Activated naive CD4-positive, alpha-beta T cell treated with anti-CD3 and anti-CD28 coated beads, Interleukin-2, amount 50 U/mL, for 24 hours (primary cell): ENCODE measurements at regions not wholly inside any gene's neighbourhood (a gene's known extent, or its start where the extent isn't known, plus 50 kb on each side); places are given as distances from the start of the nearest gene placed in this dataset.

ENCODE experiments used
- H3K27ac Mint-ChIP-seq: one replicate; pipeline ENCODE4 v1.8.0; 2021; ENCODE audit warnings: mild to moderate bottlenecking, mixed read lengths
- H3K27me3 Mint-ChIP-seq: one replicate; pipeline ENCODE4 v1.8.0; 2021; ENCODE audit warnings: mixed read lengths
- H3K36me3 Mint-ChIP-seq: one replicate; pipeline ENCODE4 v1.8.0; 2021; ENCODE audit warnings: mixed read lengths
- H3K4me1 Mint-ChIP-seq: one replicate; pipeline ENCODE4 v1.8.0; 2021; ENCODE audit warnings: mixed read lengths
- H3K4me3 Mint-ChIP-seq: one replicate; pipeline ENCODE4 v1.8.0; 2021; ENCODE audit warnings: mild to moderate bottlenecking, mixed read lengths
- H3K9me3 Mint-ChIP-seq: one replicate; pipeline ENCODE4 v1.8.0; 2021; ENCODE audit warnings: mixed read lengths

DNA sequence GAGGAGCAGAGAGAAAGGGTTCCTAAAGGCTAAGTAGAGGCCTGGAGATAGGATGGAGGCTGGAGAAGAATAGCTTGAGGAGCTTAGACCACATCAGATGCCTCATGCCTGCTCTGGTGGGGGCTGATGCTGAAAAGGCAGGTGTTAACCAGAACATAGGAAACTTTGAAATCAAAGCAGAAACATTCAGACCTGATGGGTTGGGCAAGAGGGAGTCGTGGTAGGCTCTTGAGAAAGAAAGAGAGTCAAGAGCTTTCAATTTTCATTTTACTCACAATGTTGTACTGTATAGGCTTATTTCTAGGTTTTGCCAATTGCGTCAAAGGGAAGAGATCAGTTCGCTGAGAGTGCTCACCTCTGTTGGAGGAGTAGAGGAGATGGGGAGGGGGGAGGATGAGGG, 406.6 kb upstream of the SALL1 start:
- peaks cover 5% of the 10 kb centered on the region for H3K9me3 Mint-ChIP-seq
- no peaks in the 10 kb centered on the region for H3K27me3 Mint-ChIP-seq
- H3K27ac Mint-ChIP-seq, result no peak overlapping the region
- H3K4me3 Mint-ChIP-seq, result no peak overlapping the region
- no peaks in the 10 kb centered on the region for H3K36me3 Mint-ChIP-seq
- H3K4me1 Mint-ChIP-seq, result no peaks in the 10 kb centered on the region

DNA sequence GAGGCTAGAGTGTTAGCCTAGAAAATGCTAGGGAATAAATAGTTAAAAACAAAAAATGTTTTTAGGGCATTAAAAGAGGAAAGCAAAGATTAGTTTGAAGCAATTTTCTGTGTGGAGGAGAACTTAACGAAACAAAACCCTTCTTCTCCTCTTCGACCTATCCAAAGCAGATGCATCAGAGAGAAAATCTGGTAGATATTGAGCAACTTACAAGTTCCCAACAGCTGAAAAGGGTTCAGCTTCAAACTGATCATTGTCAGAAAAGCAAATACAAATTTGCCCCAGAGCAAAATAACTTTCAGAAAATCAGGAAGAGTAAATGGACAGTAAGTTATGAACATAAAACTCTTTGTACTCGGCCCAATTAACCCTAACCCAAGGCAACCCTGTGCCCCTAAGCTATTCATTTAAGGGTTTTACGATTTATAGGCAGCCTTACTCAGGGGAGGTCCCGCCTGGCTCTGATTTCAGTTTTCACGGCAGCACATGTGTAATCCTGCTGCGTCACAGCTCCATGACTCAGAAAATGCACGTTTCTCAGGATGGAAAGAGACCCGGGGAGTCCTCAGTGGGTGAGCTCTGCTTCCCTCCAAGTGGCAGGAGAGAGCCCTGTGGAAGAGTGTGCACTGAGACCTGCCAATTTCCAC, 405.7 kb upstream of the SALL1 start:
- Mint-ChIP-seq H3K4me3 (no peak overlapping the region), H3K4me1 (no peaks in the 10 kb centered on the region), H3K27ac (no peak overlapping the region), H3K27me3 (no peaks in the 10 kb centered on the region), H3K36me3 (no peaks in the 10 kb centered on the region), H3K9me3 (peaks cover 5% of the 10 kb centered on the region)

GRCh38 chr16:51553910-51554309, 402.8 kb upstream of the SALL1 start:
- H3K9me3 Mint-ChIP-seq, result peaks cover 9% of the 10 kb centered on the region
- no peaks in the 10 kb centered on the region for H3K36me3 Mint-ChIP-seq
- no peaks in the 10 kb centered on the region for H3K4me1 Mint-ChIP-seq
- no peak overlapping the region for H3K27ac Mint-ChIP-seq
- H3K4me3 Mint-ChIP-seq, result no peak overlapping the region
- no peaks in the 10 kb centered on the region for H3K27me3 Mint-ChIP-seq

DNA sequence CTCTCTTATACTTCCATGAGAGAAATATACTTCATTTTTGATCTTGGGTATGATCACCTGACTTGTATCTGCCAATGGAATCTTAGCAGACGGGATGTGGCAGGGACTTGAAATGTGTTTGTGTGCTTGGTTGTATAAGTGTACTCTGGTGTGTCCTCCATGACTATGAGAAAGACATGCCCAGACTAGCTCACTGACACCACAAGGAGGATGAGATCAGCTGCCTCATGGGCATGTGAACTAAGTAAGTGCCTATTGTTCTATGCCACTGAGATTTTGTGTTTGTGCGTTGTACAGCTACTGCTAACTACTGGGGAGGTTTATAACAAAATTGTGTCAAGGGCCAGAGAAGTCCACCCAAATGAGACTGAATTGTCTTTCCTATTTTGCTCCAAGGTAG, 402.2 kb upstream of the SALL1 start:
- Mint-ChIP-seq H3K4me1 (no peaks in the 10 kb centered on the region), H3K27me3 (no peaks in the 10 kb centered on the region), H3K9me3 (peaks cover 9% of the 10 kb centered on the region), H3K36me3 (no peaks in the 10 kb centered on the region), H3K4me3 (no peak overlapping the region), H3K27ac (no peak overlapping the region)

DNA sequence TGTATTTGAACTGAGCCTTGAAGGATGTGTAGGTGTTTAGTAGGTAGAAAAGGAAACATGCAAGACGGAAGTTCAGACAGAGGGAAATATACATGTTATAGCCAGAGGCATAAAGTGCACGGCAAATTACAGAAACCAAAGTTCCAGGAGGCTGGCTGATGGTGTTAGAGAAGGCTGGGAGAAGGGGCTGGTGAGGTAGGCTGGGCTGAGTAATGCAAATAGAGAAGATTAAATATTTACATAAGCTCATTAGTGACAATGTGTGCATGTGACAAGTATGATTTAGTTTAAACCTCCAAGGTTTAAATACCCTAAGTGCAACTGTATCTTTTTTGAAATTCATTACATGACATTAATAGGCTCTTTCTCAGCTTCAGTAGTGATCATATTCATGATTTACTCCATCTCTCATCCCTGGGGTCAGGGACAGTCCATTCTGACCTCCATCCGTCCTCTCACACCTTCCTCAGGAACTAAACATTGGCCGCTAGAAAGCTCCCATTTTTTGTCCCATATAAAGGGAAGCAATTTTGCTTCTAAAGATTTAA, 399.8 kb upstream of the SALL1 start:
- Mint-ChIP-seq H3K27ac (no peak overlapping the region), H3K27me3 (no peaks in the 10 kb centered on the region), H3K9me3 (peaks cover 4% of the 10 kb centered on the region), H3K36me3 (no peaks in the 10 kb centered on the region), H3K4me3 (no peak overlapping the region), H3K4me1 (no peaks in the 10 kb centered on the region)

- Mint-ChIP-seq H3K4me3 (no peak overlapping the region), H3K27ac (no peak overlapping the region), H3K36me3 (no peaks in the 10 kb centered on the region), H3K4me1 (no peaks in the 10 kb centered on the region), H3K9me3 (peaks cover 4% of the 10 kb centered on the region), H3K27me3 (no peaks in the 10 kb centered on the region)
Observed at GRCh38 chr16:51549836-51550235, 398.8 kb upstream of the SALL1 start.

DNA sequence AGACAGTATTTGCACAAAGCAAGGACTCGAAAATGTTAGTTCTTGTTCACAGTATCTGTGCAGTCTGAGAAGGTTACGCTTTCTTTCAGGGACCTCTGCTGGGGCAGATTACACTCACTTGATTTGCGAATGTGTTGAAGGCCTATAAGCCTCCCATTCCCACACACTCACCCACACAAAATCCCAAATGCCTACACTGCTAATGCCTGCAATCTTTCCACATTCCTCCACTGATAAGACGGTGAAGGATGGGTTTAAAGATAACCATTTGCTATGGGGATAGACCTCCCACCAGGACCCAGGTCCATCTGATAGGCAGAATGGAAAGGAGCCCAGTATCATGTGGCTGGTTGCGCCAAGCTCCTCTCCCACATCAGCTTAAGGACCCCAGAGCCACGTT, 394.9 kb upstream of the SALL1 start:
- H3K27ac Mint-ChIP-seq, result no peak overlapping the region
- H3K9me3 Mint-ChIP-seq, result peaks cover 4% of the 10 kb centered on the region
- no peaks in the 10 kb centered on the region for H3K4me1 Mint-ChIP-seq
- no peak overlapping the region for H3K4me3 Mint-ChIP-seq
- H3K36me3 Mint-ChIP-seq, result no peaks in the 10 kb centered on the region
- no peaks in the 10 kb centered on the region for H3K27me3 Mint-ChIP-seq

DNA sequence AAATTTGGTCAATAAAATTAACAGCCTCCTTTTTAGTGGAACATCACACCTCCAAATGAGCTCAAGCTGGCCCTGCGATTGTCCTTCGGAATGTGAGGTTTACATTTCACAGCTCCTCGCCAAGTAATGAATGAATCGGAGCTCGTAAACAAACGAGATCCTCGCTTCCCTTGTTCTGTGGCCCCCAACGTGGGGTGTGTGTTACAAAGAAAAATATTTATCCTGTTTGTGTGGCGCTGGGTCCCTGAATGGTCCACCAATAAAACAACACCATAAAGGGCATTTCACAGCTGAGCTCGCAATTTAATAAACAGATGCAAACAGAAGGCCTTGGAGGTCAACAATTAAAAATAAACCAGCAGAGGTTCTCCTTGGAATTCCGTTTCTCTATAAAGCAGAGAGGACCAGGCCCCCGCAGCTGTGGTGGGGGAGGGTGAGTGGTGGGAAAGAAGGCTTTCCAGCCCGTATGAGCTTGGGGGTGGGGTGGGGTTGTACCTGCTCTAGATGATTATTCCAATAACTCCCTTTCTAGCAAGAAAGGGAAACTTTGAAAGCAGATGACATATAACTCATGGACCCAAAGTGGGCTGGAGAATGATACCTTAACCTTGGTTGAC, 393.9 kb upstream of the SALL1 start:
- Mint-ChIP-seq H3K4me1 (no peaks in the 10 kb centered on the region), H3K4me3 (no peak overlapping the region), H3K27ac (no peak overlapping the region), H3K36me3 (no peaks in the 10 kb centered on the region), H3K27me3 (no peaks in the 10 kb centered on the region), H3K9me3 (peaks cover 4% of the 10 kb centered on the region)

GRCh38 chr16:51543971-51544370, 392.9 kb upstream of the SALL1 start:
- no peaks in the 10 kb centered on the region for H3K36me3 Mint-ChIP-seq
- H3K9me3 Mint-ChIP-seq, result no peaks in the 10 kb centered on the region
- no peak overlapping the region for H3K4me3 Mint-ChIP-seq
- no peaks in the 10 kb centered on the region for H3K4me1 Mint-ChIP-seq
- no peaks in the 10 kb centered on the region for H3K27me3 Mint-ChIP-seq
- no peak overlapping the region for H3K27ac Mint-ChIP-seq

DNA sequence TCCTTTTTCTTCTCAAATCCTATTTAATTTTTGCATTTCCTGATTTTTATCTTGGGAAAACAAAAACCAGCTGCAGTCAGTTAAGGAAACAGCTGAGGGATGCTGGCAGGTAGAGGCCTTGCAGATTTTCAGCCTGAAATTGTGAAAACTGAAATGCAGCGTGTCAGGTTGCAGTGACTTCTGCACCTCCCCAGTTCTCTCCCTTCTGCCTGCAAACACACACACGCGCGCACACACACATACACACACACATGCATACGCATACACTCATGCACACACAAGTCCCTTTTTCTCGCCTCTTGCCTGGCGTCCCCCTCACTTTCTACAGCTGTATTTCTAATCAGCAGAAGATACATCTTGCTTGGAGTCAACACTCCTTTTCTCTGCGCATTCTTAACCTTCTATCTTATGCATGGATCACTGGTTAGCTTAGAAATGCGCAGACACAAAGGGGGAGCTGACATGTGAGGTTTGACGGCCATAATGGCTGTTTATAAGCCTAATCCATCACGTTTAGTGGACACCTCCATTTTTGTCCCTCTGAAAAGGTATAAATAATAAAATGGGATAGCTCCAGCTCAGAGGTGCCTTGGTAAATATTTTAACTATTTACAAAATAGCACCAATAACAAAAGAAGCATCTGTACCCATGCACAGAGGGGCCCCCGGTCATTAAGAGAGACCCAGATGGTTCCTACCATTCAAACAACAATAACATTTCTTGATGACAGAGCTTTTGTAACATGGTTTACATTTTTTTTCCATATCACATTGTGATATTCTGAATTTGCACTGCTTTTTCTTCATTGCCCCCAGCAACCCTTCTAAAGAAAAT, 392.1 kb upstream of the SALL1 start:
- no peak overlapping the region for H3K27ac Mint-ChIP-seq
- no peak overlapping the region for H3K4me3 Mint-ChIP-seq
- no peaks in the 10 kb centered on the region for H3K36me3 Mint-ChIP-seq
- no peaks in the 10 kb centered on the region for H3K4me1 Mint-ChIP-seq
- H3K27me3 Mint-ChIP-seq, result no peaks in the 10 kb centered on the region
- no peaks in the 10 kb centered on the region for H3K9me3 Mint-ChIP-seq

DNA sequence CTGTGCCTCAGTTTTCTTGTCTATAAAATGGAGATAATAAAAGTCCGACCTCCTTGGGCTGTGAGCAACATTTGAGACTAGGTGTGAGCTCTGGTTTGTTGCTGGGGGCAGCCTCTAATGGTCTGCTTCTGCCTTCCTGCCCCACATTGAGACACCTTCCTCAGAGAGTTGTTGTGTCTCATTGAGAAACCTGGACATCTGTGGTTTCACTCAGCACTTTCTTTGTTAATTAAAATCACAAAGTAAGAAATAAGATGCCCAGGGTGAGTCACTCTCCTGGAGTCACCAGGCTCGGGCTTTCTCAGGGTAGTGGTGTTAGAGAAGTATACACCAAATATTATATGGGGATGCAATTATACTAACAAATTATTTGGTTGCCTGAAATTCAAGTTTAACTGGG, 389.2 kb upstream of the SALL1 start:
- H3K27ac Mint-ChIP-seq, result no peak overlapping the region
- H3K27me3 Mint-ChIP-seq, result no peaks in the 10 kb centered on the region
- no peaks in the 10 kb centered on the region for H3K36me3 Mint-ChIP-seq
- H3K9me3 Mint-ChIP-seq, result no peaks in the 10 kb centered on the region
- H3K4me3 Mint-ChIP-seq, result no peak overlapping the region
- H3K4me1 Mint-ChIP-seq, result no peaks in the 10 kb centered on the region

DNA sequence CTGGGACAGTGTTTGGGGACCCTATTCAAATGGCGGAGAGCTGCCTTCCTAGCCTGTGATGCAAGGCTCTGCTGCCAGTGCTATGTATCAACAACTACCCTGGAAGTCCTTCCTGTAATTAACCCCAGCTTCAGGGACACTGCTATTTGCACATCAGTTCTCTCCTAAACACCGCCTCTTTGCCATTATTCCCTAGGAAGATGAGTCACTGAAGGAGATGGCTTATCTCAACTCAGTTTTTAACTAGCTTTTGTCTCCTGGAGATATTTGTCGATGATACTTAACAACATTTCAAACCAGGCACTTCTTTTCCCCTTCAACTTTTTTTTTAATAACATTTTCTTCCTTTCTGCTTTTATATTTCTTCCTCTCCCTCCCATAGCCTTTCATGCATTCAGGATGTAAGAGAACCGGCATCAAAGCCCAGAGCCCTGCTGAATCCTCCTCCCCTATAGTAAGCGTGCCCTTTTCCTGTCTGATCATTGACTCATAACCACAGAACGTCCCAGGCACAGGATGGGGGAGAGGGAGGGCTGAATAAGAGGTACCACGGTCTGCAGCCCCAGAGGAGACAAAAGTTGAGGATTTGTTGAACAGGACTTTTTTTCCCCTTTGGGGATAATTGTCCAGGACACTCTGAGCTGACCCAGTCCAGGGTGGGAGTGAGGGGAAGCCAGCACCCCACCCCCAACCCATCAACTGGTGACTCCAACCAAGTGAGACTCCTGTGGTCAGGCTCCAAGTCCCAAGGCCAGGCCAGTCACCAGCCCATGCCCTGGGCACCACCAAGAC, 387.8 kb upstream of the SALL1 start:
- Mint-ChIP-seq H3K27me3 (no peaks in the 10 kb centered on the region), H3K9me3 (no peaks in the 10 kb centered on the region), H3K4me3 (no peak overlapping the region), H3K4me1 (no peaks in the 10 kb centered on the region), H3K36me3 (no peaks in the 10 kb centered on the region), H3K27ac (no peak overlapping the region)

GRCh38 chr16:51535591-51535990, 384.5 kb upstream of the SALL1 start:
- no peak overlapping the region for H3K27ac Mint-ChIP-seq
- H3K9me3 Mint-ChIP-seq, result no peaks in the 10 kb centered on the region
- no peak overlapping the region for H3K4me3 Mint-ChIP-seq
- H3K36me3 Mint-ChIP-seq, result no peaks in the 10 kb centered on the region
- no peaks in the 10 kb centered on the region for H3K27me3 Mint-ChIP-seq
- no peaks in the 10 kb centered on the region for H3K4me1 Mint-ChIP-seq

- Mint-ChIP-seq H3K27ac (no peak overlapping the region), H3K4me1 (no peaks in the 10 kb centered on the region), H3K9me3 (no peaks in the 10 kb centered on the region), H3K36me3 (no peaks in the 10 kb centered on the region), H3K27me3 (no peaks in the 10 kb centered on the region), H3K4me3 (no peak overlapping the region)
Observed at GRCh38 chr16:51532551-51532950, 381.5 kb upstream of the SALL1 start.

DNA sequence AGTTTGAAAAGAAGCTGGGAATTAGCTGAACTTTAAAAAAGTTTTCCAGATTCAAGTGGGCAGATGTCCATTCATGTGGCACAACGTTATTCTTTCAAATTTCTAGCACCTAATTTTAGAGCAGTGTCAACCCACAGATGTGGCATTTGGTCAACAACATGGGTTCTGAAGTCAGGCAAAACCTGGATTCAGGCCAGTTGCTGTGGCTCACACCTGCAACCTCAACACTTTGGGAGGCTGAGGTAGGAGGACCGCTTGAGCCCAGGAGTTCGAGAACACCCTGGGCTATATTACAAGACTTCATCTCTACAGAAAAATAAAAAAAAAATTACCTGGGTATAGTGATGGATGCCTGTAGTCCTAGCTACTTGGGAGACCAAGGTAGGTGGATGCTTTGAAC, 380.2 kb upstream of the SALL1 start:
- H3K4me3 Mint-ChIP-seq, result no peak overlapping the region
- no peak overlapping the region for H3K27ac Mint-ChIP-seq
- no peaks in the 10 kb centered on the region for H3K27me3 Mint-ChIP-seq
- no peaks in the 10 kb centered on the region for H3K36me3 Mint-ChIP-seq
- no peaks in the 10 kb centered on the region for H3K9me3 Mint-ChIP-seq
- no peaks in the 10 kb centered on the region for H3K4me1 Mint-ChIP-seq
